Cardiac muscle cell (in vitro differentiated cells and primary cell): ENCODE measurements at regions not wholly inside any gene's neighbourhood (a gene's known extent, or its start where the extent isn't known, plus 50 kb on each side); places are given as distances from the start of the nearest gene placed in this dataset.

Experiments
- DNase-seq, 2 donors: peaks; one replicate each; pipeline versions ENCODE4 v3.0.0 to v3.0.0-alpha.2; 2010 to 2017; ENCODE audit warnings: low read depth in 1 of 2, low spot score in 1 of 2
- H3K27ac ChIP-seq: fragments of 200-600 bp; sonication (generic); 2 replicates; pipeline ENCODE4 v1.5.1; 2016
- H3K27me3 ChIP-seq: fragments of 200-600 bp; sonication (generic); 2 replicates; pipeline ENCODE4 v1.6.0; 2016; ENCODE audit warnings: control low read depth
- H3K36me3 ChIP-seq: fragments of 200-600 bp; sonication (generic); 2 replicates; pipeline ENCODE4 v1.5.1; 2016; ENCODE audit warnings: control low read depth
- H3K4me1 ChIP-seq: fragments of 200-600 bp; sonication (generic); 2 replicates; pipeline ENCODE4 v1.8.1; 2017; ENCODE audit warnings: low read depth, mild to moderate bottlenecking, mixed run types
- H3K4me3 ChIP-seq: fragments of 200-600 bp; sonication (generic); 2 replicates; pipeline ENCODE4 v1.5.1; 2016; ENCODE audit warnings: mild to moderate bottlenecking
- H3K9me3 ChIP-seq: fragments of 200-600 bp; sonication (generic); 2 replicates; pipeline ENCODE4 v1.5.1; 2017; ENCODE audit warnings: low read depth, mild to moderate bottlenecking, control low read depth
- TF ChIP-seq, protein P1 (sequence below): IDR thresholded peaks from 2 replicates; pipeline ENCODE4 v1.5.1; 2012; ENCODE audit warnings: low read depth, mild to moderate bottlenecking, low read length

DNA sequence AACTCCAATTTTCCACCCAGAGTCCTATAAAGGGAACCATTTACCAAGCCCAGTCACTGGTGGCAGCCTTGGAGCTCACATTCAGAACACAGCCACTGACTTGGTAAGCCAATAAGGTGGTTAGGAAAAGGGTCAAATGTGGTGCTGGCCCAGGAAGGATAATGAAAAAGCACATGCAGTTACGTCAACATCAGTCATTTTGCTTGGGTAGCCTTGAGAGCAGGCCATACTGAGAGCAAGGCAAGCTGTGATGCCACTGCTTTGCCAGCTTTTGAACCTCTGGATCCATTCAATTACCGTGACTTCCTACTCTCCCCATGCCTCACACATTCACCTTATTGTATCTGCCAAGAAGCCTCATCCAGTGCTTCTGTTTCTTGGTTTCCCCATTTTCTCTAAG is 253.6 kb downstream of the OPA1 start:
- Histone ChIP-seq H3K27me3 (no peaks in the 10 kb centered on the region), H3K9me3 (no peaks in the 10 kb centered on the region), H3K36me3 (no peaks in the 10 kb centered on the region), H3K4me1 (peaks cover under 1% of the 10 kb centered on the region), H3K4me3 (no peak overlapping the region), H3K27ac (no peak overlapping the region)
- DNase-seq, result no peak
- TF ChIP-seq, protein P1, sequence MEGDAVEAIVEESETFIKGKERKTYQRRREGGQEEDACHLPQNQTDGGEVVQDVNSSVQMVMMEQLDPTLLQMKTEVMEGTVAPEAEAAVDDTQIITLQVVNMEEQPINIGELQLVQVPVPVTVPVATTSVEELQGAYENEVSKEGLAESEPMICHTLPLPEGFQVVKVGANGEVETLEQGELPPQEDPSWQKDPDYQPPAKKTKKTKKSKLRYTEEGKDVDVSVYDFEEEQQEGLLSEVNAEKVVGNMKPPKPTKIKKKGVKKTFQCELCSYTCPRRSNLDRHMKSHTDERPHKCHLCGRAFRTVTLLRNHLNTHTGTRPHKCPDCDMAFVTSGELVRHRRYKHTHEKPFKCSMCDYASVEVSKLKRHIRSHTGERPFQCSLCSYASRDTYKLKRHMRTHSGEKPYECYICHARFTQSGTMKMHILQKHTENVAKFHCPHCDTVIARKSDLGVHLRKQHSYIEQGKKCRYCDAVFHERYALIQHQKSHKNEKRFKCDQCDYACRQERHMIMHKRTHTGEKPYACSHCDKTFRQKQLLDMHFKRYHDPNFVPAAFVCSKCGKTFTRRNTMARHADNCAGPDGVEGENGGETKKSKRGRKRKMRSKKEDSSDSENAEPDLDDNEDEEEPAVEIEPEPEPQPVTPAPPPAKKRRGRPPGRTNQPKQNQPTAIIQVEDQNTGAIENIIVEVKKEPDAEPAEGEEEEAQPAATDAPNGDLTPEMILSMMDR, result no peak

DNA sequence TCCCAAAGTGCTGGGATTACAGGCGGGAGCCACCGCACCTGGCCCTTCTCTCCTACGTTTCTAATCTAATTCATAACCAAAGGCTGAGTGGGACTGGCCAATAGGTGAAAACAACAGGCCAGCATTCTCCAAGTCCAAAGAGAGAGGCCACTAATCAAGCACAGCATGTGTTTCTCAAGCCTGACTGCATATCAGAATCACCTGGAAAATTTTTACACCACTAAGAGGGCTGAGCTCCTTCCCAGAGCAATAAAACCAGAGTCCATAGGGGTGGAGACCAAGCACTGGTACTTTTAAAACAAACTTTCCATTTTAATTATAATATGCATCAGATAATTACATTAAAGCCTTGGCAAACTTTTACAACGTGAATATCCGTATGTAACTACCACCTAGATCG is 254.4 kb downstream of the OPA1 start:
- DNase-seq, result no peak

DNA sequence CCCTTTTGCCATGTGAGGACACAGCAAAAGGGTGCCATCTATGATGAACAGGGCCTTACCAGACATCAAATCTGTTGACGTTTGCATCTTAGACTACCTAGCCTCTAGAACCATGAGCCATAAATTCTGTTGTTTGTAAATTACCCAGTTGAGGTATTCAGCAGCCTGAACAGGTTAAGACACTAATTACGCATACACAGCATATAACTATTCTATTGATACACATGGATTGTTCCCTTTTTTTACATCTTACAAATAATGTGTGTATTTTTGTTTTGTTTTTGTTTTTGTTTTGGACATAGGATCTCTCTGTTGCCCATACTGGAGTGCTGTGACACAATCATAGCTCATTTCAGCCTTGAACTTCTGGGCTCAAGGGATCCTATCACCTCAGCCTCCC is 255.5 kb downstream of the OPA1 start:
- no peak for DNase-seq
- peaks cover 3% of the 10 kb centered on the region for H3K4me1 ChIP-seq
- TF ChIP-seq, protein P1, result no peak
- H3K27me3 ChIP-seq, result no peaks in the 10 kb centered on the region
- no peak overlapping the region for H3K27ac ChIP-seq
- H3K36me3 ChIP-seq, result no peaks in the 10 kb centered on the region
- H3K4me3 ChIP-seq, result no peak overlapping the region
- no peaks in the 10 kb centered on the region for H3K9me3 ChIP-seq

More for the DNA sequence above, 254.4 kb downstream of the OPA1 start:
- Histone ChIP-seq H3K27me3 (no peaks in the 10 kb centered on the region), H3K9me3 (no peaks in the 10 kb centered on the region), H3K4me1 (peaks cover 3% of the 10 kb centered on the region), H3K4me3 (no peak overlapping the region), H3K27ac (no peak overlapping the region), H3K36me3 (no peaks in the 10 kb centered on the region)
- TF ChIP-seq, protein P1, result no peak

DNA sequence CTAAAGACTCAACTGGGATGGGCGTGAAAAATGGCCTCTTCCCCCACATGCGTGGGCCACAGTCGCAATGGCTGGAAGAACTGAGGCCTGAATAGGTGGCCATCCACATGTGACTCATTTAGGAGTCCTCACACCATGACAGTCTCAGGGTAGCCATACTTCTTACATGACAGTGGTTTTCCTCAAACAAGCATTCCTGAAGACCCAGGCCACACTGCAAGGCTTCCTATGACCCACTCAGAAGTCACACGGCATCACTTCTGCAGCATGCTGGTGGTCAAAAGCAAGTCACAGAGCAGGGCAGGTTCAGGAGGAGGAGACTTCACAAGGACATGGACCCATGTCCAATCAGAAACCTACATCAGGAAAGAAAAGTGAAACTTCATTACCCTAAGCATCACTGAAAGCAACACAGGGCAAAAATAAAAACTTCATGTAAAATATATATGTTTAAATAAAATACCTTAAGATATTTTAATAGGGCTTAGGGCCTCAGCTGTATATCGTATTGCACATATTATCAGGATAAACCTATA is 257.1 kb downstream of the OPA1 start:
- peaks cover 6% of the 10 kb centered on the region for H3K4me1 ChIP-seq

DNA sequence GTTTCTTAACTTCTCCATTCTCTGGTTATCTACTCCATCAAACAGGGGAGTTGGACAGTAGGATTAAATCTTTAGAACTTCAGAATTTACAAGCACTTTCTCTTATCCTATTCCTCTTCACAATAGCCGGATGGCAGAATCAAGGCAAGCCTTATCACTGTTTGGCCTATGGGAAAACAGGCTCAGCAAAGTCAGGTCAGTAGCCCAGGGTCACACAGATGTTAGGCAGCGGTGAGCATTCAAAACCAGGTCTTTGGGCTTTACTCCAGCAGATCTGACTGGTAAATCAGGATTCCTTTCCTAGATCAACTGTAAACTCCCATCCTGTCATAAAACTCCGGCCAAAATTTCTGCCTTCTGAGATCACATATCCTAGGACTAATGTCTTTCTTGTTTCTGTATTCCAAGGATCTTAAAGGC is 258.4 kb downstream of the OPA1 start:
- no peak for DNase-seq
- Histone ChIP-seq H3K27me3 (no peaks in the 10 kb centered on the region), H3K27ac (no peak overlapping the region), H3K36me3 (no peaks in the 10 kb centered on the region), H3K4me1 (peaks cover 6% of the 10 kb centered on the region), H3K9me3 (no peaks in the 10 kb centered on the region), H3K4me3 (no peak overlapping the region)
- TF ChIP-seq, protein P1, result no peak

More for the DNA sequence above, 257.1 kb downstream of the OPA1 start:
- Histone ChIP-seq H3K27ac (no peak overlapping the region), H3K36me3 (no peaks in the 10 kb centered on the region), H3K4me3 (no peak overlapping the region), H3K27me3 (no peaks in the 10 kb centered on the region), H3K9me3 (no peaks in the 10 kb centered on the region)
- TF ChIP-seq, protein P1, result no peak
- DNase-seq, result no peak
